ENCODE measurements at regions not wholly inside any gene's neighbourhood (a gene's known extent, or its start where the extent isn't known, plus 50 kb on each side); places are given as distances from the start of the nearest gene placed in this dataset.

DNA sequence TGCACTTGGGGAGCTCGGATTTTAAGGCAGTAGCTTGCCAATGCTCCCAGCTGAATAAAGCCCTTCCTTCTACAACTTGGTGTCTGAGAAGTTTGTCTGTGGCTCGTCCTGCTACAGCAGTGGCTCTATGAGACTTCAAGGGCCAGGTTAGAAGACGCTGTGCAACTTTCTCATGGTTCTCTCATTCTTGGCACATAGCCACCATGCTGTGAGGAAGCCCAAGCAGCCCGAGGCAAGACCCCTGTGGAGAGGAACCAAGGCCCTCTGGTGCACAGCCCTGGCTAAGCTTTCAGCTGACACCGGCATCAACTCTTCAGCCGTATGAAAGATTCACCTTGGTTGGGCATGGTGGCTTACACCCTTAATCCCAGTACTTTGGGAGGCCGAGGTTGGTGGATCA lies 116.9 kb upstream of the EEF2KMT start:
- TF ChIP-seq, protein P1, sequence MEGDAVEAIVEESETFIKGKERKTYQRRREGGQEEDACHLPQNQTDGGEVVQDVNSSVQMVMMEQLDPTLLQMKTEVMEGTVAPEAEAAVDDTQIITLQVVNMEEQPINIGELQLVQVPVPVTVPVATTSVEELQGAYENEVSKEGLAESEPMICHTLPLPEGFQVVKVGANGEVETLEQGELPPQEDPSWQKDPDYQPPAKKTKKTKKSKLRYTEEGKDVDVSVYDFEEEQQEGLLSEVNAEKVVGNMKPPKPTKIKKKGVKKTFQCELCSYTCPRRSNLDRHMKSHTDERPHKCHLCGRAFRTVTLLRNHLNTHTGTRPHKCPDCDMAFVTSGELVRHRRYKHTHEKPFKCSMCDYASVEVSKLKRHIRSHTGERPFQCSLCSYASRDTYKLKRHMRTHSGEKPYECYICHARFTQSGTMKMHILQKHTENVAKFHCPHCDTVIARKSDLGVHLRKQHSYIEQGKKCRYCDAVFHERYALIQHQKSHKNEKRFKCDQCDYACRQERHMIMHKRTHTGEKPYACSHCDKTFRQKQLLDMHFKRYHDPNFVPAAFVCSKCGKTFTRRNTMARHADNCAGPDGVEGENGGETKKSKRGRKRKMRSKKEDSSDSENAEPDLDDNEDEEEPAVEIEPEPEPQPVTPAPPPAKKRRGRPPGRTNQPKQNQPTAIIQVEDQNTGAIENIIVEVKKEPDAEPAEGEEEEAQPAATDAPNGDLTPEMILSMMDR (IDR thresholded peaks at IDR 0.05), result no peak
- TF ChIP-seq POLR2A (IDR thresholded peaks at IDR 0.05), result no peak

Data from uterus (tissue), 2 donors.